ENCODE measurements at regions not wholly inside any gene's neighbourhood (a gene's known extent, or its start where the extent isn't known, plus 50 kb on each side); places are given as distances from the start of the nearest gene placed in this dataset.

DNA sequence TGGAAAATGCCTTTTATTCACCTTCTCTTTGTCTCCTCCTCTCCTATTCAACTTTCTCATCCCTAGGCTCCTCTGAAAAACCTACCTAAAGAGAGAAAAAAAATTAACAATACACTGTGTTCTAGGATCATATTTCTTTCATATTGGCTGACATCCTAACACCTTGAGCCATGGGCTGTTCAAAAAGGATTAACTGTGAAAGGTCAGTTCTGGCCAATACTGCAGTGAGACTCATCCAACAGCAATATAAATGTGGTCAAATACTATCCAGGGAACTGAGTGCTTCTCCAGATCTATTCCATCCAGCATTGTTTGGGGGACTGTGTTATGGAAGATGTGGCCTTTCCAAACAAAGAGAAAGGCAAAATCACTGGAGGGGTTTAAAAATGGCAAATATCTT lies 131.1 kb upstream of the MOCS2 start:
- Histone ChIP-seq H3K27me3 (no peaks in the 10 kb centered on the region), H3K27ac (no peak overlapping the region), H3K9me3 (no peaks in the 10 kb centered on the region), H3K4me3 (no peak overlapping the region), H3K36me3 (no peaks in the 10 kb centered on the region), H3K4me1 (no peaks in the 10 kb centered on the region)
- DNase-seq: no peak
- intact Hi-C loops (cut with DNase I): no loop called here
- no peak for ATAC-seq
- no peak for TF ChIP-seq POLR2A (IDR thresholded peaks at IDR 0.05)
- TF ChIP-seq, protein P1, sequence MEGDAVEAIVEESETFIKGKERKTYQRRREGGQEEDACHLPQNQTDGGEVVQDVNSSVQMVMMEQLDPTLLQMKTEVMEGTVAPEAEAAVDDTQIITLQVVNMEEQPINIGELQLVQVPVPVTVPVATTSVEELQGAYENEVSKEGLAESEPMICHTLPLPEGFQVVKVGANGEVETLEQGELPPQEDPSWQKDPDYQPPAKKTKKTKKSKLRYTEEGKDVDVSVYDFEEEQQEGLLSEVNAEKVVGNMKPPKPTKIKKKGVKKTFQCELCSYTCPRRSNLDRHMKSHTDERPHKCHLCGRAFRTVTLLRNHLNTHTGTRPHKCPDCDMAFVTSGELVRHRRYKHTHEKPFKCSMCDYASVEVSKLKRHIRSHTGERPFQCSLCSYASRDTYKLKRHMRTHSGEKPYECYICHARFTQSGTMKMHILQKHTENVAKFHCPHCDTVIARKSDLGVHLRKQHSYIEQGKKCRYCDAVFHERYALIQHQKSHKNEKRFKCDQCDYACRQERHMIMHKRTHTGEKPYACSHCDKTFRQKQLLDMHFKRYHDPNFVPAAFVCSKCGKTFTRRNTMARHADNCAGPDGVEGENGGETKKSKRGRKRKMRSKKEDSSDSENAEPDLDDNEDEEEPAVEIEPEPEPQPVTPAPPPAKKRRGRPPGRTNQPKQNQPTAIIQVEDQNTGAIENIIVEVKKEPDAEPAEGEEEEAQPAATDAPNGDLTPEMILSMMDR (IDR thresholded peaks at IDR 0.05): no peak

GRCh38 chr5:53241572-53241971 lies 132.0 kb upstream of the MOCS2 start:
- WGBS, 4 donors: 75 to 86% (median 83%) methylated on average over 5 of the region's 5 CpGs
- ATAC-seq: no peak
- no peaks in the 10 kb centered on the region for H3K4me1 ChIP-seq
- H3K27me3 ChIP-seq: no peaks in the 10 kb centered on the region
- no peak for DNase-seq
- H3K36me3 ChIP-seq: no peaks in the 10 kb centered on the region
- TF ChIP-seq, protein P1 (IDR thresholded peaks at IDR 0.05): no peak
- no peak for TF ChIP-seq POLR2A (IDR thresholded peaks at IDR 0.05)
- H3K9me3 ChIP-seq: no peaks in the 10 kb centered on the region
- intact Hi-C loops (cut with DNase I): no loop called here
- H3K4me3 ChIP-seq: no peak overlapping the region
- H3K27ac ChIP-seq: no peak overlapping the region

- Histone ChIP-seq H3K9me3 (no peaks in the 10 kb centered on the region), H3K36me3 (no peaks in the 10 kb centered on the region), H3K4me3 (no peak overlapping the region), H3K27me3 (no peaks in the 10 kb centered on the region), H3K4me1 (no peaks in the 10 kb centered on the region), H3K27ac (no peak overlapping the region)
- WGBS, 4 donors: 65 to 85% (median 74%) methylated on average over 3 of the region's 3 CpGs
- DNase-seq: no peak
- TF ChIP-seq, protein P1 (IDR thresholded peaks at IDR 0.05): no peak
- TF ChIP-seq POLR2A (IDR thresholded peaks at IDR 0.05): no peak
- no peak for ATAC-seq
- intact Hi-C loops (cut with DNase I): no loop called here
Measured at GRCh38 chr5:53243403-53243802, 133.8 kb upstream of the MOCS2 start.

DNA sequence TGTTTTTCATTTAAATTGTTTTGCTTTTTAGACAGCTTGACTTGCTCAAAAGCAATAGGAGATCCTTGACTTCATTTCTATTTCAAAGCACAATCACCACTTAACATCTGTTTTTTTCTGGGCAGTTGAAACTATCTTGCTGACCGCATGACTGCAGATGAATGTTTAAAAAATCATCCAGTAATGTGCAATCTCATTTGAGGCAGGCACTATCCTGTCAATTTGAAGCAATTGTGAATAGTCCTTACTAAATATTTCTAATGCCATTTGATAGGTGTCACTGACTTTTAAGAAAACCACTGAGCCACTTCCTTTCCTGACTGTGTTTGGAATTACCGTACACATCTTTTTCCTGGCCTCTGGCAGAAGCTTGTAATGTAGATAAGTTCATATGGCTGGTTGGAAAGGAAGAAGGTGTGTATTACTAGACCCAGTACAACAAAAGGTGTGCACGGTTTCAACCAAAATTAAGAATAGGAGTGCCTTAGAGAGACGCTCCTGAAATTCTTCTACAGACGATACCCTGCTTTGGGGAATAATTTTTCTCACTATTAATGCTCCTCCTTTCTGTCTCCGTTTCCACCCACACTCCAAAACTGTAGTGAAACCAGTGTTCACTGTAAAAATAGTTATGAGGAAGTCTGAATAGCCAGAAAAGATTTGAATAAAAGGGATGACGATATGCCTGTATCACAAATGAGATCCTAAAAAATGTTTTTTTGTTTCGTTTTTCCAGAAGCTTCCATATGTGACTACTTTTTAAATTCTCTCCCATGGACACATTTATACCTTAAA lies 136.7 kb upstream of the MOCS2 start:
- DNase-seq (no peak), ATAC-seq (no peak)
- intact Hi-C loops (cut with DNase I): no loop called here
- Histone ChIP-seq H3K27ac (peak overlapping the region in 3 of 12 donors; percentile 1 to 18 (median 14)), H3K9me3 (no peaks in the 10 kb centered on the region), H3K27me3 (no peaks in the 10 kb centered on the region), H3K36me3 (no peaks in the 10 kb centered on the region), H3K4me3 (peak overlapping the region in 2 of 12 donors; percentile 5 to 26), H3K4me1 (peaks cover 0 to 6% (median 0%) of the 10 kb centered on the region in 12 donors)
- WGBS, 4 donors: 58 to 67% (median 62%) methylated on average over 8 of the region's 8 CpGs
- TF ChIP-seq, protein P1 (IDR thresholded peaks at IDR 0.05): no peak
- TF ChIP-seq POLR2A (IDR thresholded peaks at IDR 0.05): no peak

All from heart left ventricle (tissue), 16 donors.